CD4-positive, alpha-beta T cell (primary cell): ENCODE measurements at regions not wholly inside any gene's neighbourhood (a gene's known extent, or its start where the extent isn't known, plus 50 kb on each side); places are given as distances from the start of the nearest gene placed in this dataset.
A peak's percentile ranks its signal among the peaks of the same experiment; 100 is the strongest.

Source experiments
- ATAC-seq: fragments of 200-7000 bp; cut with Tn5 transposase; one replicate; pipeline ENCODE4 v1.10.0; 2022; ENCODE audit warnings: mild to moderate bottlenecking; ENCODE audit not compliant: poor library complexity
- CTCF ChIA-PET: fragments of 350-600 bp; sonication (Branson Sonifier 250); formaldehyde crosslinking; loops from one replicate; lab custom pipeline; 2021; ENCODE audit warnings: antibody characterized with exemption, inconsistent platforms; lab: Charles Lee
- POLR2A ChIA-PET: fragments of 350-600 bp; sonication (Branson Sonifier 250); formaldehyde crosslinking; loops from one replicate; lab custom pipeline; 2021; ENCODE audit warnings: antibody characterized with exemption, inconsistent platforms; lab: Charles Lee
- DNase-seq, 14 experiments: peaks; one replicate each; pipeline ENCODE4 v3.0.0-alpha.2; 2013 to 2020; ENCODE audit warnings: mixed read lengths in 2 of 14
- H3K27ac ChIP-seq, 2 donors: one replicate each; pipeline versions ENCODE4 v1.5.1 to v1.7.0; 2013; ENCODE audit warnings: low read length in 2 of 2, low read depth in 1 of 2, mild to moderate bottlenecking in 1 of 2
- H3K27me3 ChIP-seq, 2 experiments: 1 replicate in 1 of 2; 2 replicates in 1 of 2; pipeline versions ENCODE4 v1.6.1 to v1.7.0; 2013; ENCODE audit warnings: low read length in 2 of 2, control low read depth in 1 of 2, mild to moderate bottlenecking in 1 of 2, moderate library complexity in 1 of 2; ENCODE audit not compliant: insufficient read depth in 2 of 2, control insufficient read depth in 1 of 2
- H3K36me3 ChIP-seq: one replicate; pipeline ENCODE4 v1.6.1; 2013; ENCODE audit warnings: low read length, control low read depth; ENCODE audit not compliant: insufficient read depth
- H3K4me1 ChIP-seq: one replicate; pipeline ENCODE4 v1.6.1; 2013; ENCODE audit warnings: low read length, control low read depth; ENCODE audit not compliant: insufficient read depth
- H3K4me3 ChIP-seq: one replicate; pipeline ENCODE4 v1.5.1; 2013; ENCODE audit warnings: mild to moderate bottlenecking, low read length, moderate library complexity
- H3K9me3 ChIP-seq, 2 experiments: 1 replicate in 1 of 2; 2 replicates in 1 of 2; pipeline versions ENCODE4 v1.6.1 to v1.7.0; 2013; ENCODE audit warnings: low read length in 2 of 2, mild to moderate bottlenecking in 2 of 2, control low read depth in 1 of 2, moderate library complexity in 1 of 2; ENCODE audit not compliant: control insufficient read depth in 1 of 2, insufficient read depth in 1 of 2
- H3K27ac Mint-ChIP-seq: one replicate; pipeline ENCODE4 v1.8.0; 2020; ENCODE audit warnings: mixed read lengths
- H3K27me3 Mint-ChIP-seq: one replicate; pipeline ENCODE4 v1.8.0; 2021; ENCODE audit warnings: mixed read lengths
- H3K36me3 Mint-ChIP-seq: one replicate; pipeline ENCODE4 v1.8.0; 2021; ENCODE audit warnings: low read depth, mixed read lengths
- H3K4me1 Mint-ChIP-seq: one replicate; pipeline ENCODE4 v1.8.0; 2021; ENCODE audit warnings: low read depth, mixed read lengths
- H3K4me3 Mint-ChIP-seq: one replicate; pipeline ENCODE4 v1.8.0; 2020; ENCODE audit warnings: mild to moderate bottlenecking, mixed read lengths
- H3K9me3 Mint-ChIP-seq: one replicate; pipeline ENCODE4 v1.8.0; 2020; ENCODE audit warnings: mixed read lengths
- CTCF ChIP-seq: fragments of 200-600 bp; IDR thresholded peaks from one replicate; pipeline ENCODE4 v1.8.0; 2022; ENCODE audit warnings: antibody characterized with exemption, mild to moderate bottlenecking
- intact Hi-C, 2 experiments: fragments of 100-400 bp; cut with DNase I in 1 of 2; cut with micrococcal nuclease in 1 of 2; formaldehyde crosslinking; loops; one replicate each; pipeline versions ENCODE4 v1.15.1 to v1.9.0; 2023 to 2025; cut with DNase I, micrococcal nuclease

- no peak for DNase-seq
- peaks cover 0 to 7% of the 10 kb centered on the region in 2 experiments for H3K27me3 ChIP-seq
- intact Hi-C loops: no loop called here
- ChIA-PET POLR2A (no interaction called here), CTCF (no interaction called here)
- H3K9me3 ChIP-seq: no peaks in the 10 kb centered on the region
- Mint-ChIP-seq H3K9me3 (no peaks in the 10 kb centered on the region), H3K36me3 (no peaks in the 10 kb centered on the region), H3K27me3 (peaks cover 57% of the 10 kb centered on the region), H3K27ac (no peak overlapping the region), H3K4me3 (no peak overlapping the region), H3K4me1 (peaks cover 7% of the 10 kb centered on the region)
- no peaks in the 10 kb centered on the region for H3K36me3 ChIP-seq
- H3K4me1 ChIP-seq: peaks cover 3% of the 10 kb centered on the region
- no peak for TF ChIP-seq CTCF
- H3K4me3 ChIP-seq: no peak overlapping the region
- no peak overlapping the region for H3K27ac ChIP-seq
- no peak for ATAC-seq
Measured at GRCh38 chr4:89531932-89532640, 224.5 kb upstream of the GPRIN3 start.

GRCh38 chr4:89528526-89529133 lies 221.0 kb upstream of the GPRIN3 start:
- H3K9me3 ChIP-seq: no peaks in the 10 kb centered on the region
- no peak overlapping the region for H3K4me3 ChIP-seq
- peak overlapping the region; percentile 8 for H3K4me3 Mint-ChIP-seq
- DNase-seq (peak in 5 of 14 experiments; percentile 2 to 32 (median 27)), ATAC-seq (peak; percentile 70)
- ChIA-PET POLR2A (no interaction called here), CTCF (interaction anchor here (0.7 kb wide), 1 partner anchor 1511 kb away, joined by 3 read pairs; no protein-coding TSS in a partner anchor)
- TF ChIP-seq CTCF: no peak
- H3K9me3 Mint-ChIP-seq: no peaks in the 10 kb centered on the region
- intact Hi-C loops: no loop called here
- H3K27ac ChIP-seq: no peak overlapping the region
- H3K36me3 Mint-ChIP-seq: no peaks in the 10 kb centered on the region
- H3K36me3 ChIP-seq: no peaks in the 10 kb centered on the region
- H3K27me3 Mint-ChIP-seq: peaks cover 54% of the 10 kb centered on the region
- H3K27ac Mint-ChIP-seq: no peak overlapping the region
- H3K4me1 Mint-ChIP-seq: peaks cover 7% of the 10 kb centered on the region
- H3K27me3 ChIP-seq: peaks cover 4 to 10% of the 10 kb centered on the region in 2 experiments
- peaks cover 3% of the 10 kb centered on the region for H3K4me1 ChIP-seq

GRCh38 chr4:89521826-89522225 lies 214.2 kb upstream of the GPRIN3 start:
- Histone ChIP-seq H3K4me1 (no peaks in the 10 kb centered on the region), H3K36me3 (no peaks in the 10 kb centered on the region), H3K9me3 (no peaks in the 10 kb centered on the region), H3K4me3 (no peak overlapping the region), H3K27me3 (peaks cover 4 to 20% of the 10 kb centered on the region in 2 experiments), H3K27ac (no peak overlapping the region)
- TF ChIP-seq CTCF: no peak
- Mint-ChIP-seq H3K36me3 (no peaks in the 10 kb centered on the region), H3K4me3 (no peak overlapping the region), H3K27me3 (peaks cover 72% of the 10 kb centered on the region), H3K4me1 (no peaks in the 10 kb centered on the region), H3K9me3 (no peaks in the 10 kb centered on the region), H3K27ac (no peak overlapping the region)
- intact Hi-C loops: no loop called here
- ATAC-seq (no peak), DNase-seq (no peak)
- ChIA-PET POLR2A (no interaction called here), CTCF (no interaction called here)
